GM21529 (cell line): ENCODE measurements at regions not wholly inside any gene's neighbourhood (a gene's known extent, or its start where the extent isn't known, plus 50 kb on each side); places are given as distances from the start of the nearest gene placed in this dataset.
"Not testable (repeated sequence)": the region's sequence is repeated elsewhere in the genome, so short reads cannot be mapped to it uniquely, and the experiment has no call there.

Source experiments
- ATAC-seq: cut with Tn5 transposase; IDR thresholded peaks from one replicate; pipeline ENCODE4 v1.9.1; 2021; ENCODE audit not compliant: unreplicated experiment

DNA sequence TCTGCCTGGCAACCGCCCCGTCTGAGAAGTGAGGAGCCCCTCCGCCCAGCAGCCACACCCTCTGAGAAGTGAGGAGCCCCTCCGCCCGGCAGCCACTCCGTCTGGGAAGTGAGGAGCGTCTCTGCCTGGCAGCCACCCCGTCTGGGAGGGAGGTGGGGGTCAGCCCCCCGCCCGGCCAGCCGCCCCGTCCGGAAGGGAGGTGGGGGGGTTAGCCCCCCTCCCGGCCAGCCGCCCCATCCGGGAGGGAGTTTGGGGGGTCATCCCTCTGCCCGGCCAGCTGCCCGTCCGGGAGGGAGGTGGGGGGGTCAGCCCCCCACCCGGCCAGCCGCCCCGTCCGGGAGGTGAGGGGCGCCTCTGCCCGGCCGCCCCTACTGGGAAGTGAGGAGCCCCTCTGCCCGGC is 269.0 kb downstream of the FAM72C start:
- ATAC-seq: not testable (repeated sequence)

DNA sequence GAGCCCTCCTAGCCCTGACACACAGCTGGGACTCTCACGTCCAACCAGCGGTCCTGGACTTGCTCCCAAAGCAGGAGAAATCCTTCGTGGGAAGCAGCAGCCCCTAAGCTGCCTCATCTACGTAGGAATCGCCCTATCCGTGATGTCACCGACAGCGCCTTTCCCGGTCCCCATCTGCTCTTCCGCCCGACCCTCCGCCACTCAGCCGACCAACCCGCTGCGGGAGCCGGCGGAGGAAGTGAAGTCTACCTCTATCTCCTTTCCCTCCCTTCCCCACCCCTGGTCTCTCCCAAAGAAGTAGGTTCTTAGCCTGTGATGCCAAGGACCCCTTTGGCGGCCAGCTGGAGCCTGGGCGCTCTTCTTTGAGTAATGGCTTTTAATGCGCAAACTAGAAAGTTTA is 272.1 kb downstream of the FAM72C start:
- no peak for ATAC-seq

DNA sequence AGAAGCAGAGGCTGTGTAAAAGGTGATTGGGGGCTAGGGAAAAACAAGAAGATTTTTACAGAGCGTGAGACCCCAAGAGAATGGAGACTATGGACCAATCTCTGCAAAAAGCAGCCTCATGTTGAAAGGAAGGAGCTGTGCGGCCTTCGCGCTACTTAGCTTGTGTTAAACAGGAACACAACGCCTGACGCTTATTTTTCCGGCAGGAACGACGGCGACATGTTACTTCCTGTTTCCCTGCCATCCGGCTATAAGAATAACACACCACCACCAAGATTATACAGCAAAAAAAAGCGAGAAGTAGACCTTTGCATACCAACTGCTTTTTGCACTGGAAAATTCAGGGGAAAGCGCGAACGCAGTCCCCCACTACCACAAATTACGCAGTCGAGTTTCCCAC is 272.7 kb downstream of the FAM72C start:
- no peak for ATAC-seq

DNA sequence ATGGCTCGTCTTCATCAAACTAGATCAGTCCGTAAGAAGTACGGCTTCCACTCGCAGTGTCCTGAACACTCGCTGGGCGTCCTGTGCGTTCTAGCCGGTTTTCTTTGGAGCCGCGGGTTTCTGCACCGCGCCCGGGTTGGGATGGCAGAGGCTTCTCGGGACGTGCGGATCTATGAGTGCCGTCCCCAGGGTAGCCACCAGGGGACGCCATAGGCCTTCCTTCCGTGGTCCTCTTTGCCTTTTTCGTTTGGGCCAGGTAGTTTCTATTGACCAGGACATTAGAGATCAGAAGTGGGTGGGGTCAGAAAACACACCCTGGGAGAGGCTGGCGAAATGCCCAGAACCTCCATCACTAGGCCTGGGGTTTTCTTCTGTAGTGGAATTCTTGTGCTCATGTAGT is 273.8 kb downstream of the FAM72C start:
- ATAC-seq: no peak

DNA sequence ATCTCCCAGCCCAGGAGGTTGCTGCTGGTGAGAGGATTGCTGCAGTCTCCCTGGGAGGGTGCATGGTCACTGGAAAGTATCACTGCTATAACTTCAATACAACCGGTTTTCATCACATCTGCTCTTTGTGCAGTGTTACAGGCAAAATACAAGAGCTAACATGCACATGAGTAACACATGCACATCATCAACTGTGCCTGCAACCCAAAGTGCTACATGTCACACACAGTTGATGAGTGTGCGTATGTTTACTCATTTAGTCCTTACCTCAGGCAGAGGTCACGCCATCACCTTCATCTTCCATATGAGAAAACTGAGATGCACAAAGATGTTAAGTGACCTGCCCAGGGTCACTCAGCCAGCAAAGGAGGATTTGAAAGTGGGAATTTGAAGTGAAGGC is 277.7 kb downstream of the FAM72C start:
- no peak for ATAC-seq

DNA sequence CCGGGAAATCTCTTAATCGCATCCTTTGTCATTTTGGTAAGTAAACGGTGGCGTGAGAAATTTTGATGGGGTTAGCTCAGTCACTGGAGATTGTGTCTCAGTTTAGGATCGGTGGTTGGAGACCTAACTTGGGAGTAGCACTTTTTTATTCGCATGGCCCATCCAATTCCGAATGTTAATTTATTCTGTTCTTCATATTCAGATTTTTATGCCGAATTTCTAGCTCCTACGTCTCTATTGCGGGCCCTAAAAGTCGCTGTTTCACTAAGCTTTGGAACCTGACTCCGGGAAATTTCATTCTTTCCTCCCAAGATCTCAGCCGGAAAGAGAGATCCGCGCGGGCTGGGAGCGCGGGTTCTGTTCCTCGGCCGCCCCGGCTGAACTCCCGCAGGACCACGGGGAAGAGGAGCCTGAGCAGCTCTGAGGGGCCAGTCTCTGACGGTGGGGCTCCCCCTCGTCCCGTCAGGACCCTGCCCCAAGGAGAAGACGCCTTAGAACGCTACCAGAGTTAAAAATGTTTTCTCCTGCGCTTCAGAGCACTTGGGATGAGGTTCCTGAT is 279.7 kb downstream of the FAM72C start:
- ATAC-seq: no peak

DNA sequence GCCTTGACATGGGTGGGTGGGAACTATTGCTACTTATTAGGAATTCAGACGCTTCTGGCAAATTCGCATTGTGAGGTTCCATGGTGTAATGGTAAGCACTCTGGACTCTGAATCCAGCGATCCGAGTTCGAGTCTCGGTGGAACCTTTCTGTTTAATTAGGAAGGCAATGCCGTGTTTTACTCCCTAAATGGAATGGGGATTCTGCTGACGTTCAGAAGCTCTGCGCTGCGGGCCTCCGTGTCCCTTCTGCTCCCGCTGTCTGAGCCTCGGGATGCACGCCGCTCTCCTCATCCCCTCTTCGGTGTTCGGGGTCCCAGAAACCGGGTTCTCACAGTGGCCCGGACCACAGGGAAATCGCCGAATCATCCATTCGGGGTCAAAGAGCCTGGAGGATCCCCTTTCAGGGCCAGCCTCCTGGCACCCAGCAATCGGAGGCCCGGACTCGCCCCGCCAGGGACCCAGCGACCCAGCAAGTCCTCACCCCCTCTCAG is 280.3 kb downstream of the FAM72C start:
- ATAC-seq: no peak

DNA sequence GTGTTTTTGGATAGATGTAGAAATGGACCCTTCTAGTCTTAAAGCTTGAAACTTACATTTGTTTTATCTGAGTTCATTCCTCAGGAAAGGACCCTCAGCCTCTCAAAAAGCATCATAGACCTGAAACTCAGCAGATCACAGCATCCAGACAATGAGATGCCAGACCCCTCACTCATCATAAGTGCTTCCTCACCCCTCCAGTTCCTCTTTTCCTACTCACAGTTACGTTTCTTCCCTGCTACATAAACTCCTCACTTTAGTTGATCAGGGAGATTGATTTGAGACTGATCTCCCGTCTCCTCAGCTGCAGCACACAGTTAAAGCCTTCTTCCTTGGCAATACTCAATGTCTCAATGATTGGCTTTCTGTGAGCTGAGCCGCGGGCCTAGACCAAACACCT is 282.0 kb downstream of the FAM72C start:
- ATAC-seq: no peak

DNA sequence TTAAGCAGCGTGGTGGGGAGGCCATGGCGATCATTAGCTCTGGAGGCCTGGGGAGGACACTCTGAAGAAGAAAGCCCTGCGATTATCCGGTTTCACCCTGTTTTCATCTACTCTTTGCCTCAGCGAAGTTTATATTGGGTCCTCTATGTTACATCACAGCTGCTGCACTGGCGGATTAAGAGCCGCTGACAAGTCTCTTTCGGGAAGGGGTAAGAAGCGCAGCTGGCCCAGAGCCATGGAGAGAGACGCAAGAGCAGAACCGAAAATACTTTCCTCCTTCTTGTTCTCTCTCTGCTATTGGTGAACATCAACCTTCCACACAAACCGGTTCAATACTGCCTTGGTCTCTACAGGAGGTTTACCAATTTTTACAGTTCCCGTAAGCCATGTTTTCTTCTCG is 291.5 kb downstream of the FAM72C start:
- no peak for ATAC-seq

DNA sequence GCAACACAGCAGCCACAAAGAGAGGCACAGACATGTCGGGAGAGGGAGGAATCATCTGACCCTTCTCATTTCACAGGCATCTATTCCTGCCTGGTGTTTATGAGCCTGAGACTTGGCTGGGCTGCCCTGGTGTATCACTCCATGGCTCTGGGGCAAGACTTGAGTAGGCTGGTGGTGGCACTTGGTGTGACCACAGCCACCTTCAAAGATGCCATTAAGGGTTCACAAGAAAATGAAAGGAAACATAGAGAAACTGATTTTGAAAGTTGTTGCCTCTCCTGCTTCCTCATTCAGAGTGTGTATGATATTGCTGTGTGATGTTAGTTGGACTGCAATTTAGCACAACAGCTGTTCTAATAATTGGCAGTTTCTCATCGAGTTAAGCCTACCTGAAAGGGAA is 298.8 kb downstream of the FAM72C start:
- ATAC-seq: no peak

DNA sequence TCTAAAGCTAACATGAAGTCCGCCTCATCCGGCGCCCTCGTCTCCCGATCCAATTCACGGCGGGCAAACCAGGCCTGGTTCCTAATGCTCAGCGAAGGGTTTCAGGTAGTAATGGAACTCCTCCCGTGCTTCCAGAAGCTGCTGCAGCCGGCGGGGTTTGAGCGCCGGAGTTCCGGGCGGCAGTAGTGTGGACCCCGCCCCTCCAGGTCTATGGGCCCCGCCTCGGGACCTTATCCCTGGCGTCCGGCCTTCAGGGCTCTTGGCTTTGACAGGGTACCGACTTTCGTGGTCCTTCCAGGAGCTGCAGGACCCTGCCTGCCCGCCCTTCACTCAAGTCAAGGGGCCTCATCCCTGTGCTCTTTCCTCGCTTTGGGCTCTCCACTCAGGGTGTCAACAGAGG is 304.1 kb downstream of the FAM72C start:
- no peak for ATAC-seq

DNA sequence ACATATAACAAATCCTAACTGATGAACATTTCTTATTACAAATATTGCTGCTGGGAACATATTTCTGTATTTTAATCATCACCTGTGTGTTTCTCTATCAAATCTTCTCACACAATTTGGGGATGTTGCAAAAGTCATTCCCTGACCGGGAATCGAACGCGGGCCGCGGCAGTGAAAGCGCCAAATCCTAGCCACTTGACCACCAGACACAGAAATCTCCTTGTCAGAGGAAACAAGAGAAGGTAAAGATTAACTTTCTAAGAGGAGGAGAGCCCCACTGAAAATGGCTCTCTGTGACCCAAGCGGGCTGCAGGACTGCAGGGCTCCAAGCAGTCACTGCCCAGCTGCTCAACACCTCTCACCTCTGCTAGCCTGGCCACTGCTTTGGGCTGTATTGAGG is 304.9 kb downstream of the FAM72C start:
- no peak for ATAC-seq

DNA sequence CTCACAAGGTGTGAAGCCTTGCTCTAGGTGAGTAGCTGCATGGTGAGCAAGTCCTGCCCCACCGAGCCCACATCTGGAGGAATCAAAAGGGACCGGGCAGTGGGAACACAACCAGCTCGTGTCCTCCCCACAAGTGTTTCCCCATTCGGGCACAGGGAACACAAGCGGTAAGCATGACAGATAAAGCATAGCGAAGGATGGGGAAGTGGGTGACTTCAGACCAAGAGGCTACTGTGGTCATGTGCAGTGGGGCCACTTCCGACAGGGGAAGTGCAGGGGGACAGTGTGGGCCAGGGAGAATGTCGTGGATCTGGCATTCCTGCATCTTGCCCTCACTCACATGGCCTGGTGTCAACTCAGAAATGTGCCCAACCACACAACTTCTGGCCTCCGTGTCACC is 306.2 kb downstream of the FAM72C start:
- ATAC-seq: no peak

DNA sequence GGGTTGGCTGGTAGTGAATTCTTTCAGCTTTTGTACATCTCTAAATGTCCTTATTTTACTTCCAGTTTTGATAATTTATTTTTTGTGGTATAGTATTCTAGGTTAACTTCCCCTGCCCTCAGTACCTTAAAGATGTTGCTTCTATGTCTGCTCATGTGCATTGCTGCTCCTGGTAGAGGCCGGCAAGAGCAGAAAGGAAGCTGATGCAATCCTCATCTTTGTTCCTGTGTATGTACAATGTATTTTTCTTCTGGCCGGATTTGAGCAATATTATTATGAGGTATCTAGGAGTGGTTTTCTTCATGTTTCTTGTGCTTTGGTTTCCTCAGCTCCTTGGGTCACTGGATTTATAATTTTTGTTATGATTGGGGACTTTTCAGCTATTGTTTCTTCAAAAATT is 308.7 kb downstream of the FAM72C start:
- ATAC-seq: not testable (repeated sequence)

DNA sequence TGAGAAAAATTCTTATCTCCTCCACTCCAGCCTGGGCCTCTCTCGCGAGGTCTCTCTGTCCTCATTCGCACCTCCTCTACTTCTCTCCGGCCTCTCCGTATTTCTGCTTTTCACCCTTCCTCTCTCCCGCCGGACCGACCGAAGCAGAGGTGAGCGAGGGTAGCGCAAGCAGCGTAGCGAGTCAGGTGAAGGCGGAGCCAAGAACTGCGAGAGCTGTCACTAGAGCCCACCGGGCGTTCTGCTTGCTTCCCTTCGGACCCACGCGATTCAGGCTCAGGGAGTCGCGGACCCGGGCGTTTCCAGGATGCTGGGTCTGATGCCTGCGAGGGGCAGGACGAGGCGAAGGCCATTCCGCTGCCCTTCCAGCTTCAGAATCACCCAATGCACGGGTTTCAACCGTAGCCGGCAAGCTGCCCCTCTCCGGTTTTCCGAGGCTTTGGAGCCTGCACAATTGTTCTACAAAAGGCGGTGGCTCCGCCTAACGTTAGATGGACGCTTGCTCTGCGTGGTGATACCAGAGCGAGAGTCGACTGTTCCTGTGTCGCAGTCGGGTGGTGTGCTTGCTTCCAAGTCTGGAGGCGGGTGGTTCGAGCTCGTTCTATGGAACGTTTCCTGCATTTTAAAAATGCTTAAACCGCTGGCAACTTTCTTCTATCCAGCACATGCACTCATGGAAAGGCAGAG is 310.2 kb downstream of the FAM72C start:
- no peak for ATAC-seq

DNA sequence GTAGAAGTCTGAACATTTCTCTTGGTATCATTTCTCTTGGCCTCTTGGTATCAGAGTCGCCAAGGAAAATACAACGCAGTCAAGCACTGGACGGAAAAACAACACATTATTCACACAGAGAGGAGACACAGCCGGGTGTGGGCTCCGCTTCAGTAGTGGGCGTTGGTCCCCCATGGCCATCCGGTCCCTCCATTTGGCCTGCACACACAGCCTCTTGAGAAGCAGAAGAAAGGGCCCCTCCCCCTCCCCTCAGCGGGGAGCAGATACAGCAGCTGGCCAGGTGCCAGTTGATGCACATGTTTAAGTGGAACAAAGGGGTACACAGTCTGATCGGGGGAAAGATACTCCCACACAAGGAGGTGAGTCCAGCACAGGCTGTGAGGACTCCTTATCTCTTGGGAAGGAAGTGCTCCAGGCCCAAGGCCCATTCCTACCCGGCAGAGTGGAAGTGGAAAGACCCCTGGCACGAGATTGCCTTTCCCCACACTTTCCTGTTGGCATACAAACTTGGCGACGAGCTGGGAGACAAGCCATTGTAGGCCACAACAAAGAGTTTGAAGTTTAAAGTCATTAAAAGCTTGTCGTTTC is 311.3 kb downstream of the FAM72C start:
- ATAC-seq: no peak

DNA sequence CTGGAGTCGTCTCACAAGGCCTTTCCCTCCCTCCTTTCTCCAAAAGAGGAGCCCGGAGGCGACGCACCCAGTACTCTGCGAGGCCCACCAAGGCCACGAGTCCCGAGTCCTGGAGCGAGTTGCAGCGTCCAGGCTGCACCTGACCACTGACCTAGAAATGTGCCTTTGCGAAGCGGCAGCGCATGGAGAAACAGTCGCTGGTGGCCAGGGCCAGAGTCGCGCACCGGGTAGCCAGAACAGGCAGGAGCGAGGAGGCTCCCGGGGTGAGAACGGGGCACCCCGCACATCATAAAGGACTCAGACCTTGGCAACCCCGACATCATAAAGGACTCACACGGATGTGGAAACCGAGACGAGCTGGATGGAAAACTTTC is 318.4 kb downstream of the FAM72C start:
- no peak for ATAC-seq

DNA sequence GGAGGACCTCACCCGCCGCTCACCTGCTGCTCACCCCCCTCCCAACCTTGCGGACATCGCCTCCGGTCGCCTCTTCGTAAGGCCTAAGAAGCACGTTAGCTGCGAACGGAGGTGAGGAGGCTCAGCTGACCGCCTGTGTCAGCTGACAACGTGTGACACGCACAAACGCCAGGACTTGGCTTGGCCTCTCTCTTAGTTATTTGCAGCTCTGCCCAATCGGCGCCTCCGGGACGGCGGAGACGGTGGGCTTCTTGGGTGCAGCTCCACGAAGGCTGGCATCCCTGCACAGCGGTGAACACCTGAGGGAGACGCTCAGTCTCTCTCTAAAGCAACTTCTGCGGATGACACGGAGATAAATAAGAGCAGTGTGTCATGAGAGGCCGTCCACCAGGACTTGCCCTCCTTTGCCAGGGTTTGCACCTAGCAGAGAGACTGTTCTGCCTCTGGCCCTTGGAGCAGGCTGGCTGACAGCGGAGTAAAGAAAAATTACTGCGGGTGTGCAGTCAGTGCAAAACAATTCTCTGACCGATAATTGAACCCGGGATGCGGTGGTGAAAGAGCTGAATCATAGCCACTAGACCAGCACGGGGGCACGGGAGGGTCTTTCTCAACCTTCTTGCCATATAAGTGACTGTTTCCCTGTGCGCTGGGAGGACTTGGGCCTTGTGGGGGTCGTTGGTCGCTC is 318.9 kb downstream of the FAM72C start:
- no peak for ATAC-seq

DNA sequence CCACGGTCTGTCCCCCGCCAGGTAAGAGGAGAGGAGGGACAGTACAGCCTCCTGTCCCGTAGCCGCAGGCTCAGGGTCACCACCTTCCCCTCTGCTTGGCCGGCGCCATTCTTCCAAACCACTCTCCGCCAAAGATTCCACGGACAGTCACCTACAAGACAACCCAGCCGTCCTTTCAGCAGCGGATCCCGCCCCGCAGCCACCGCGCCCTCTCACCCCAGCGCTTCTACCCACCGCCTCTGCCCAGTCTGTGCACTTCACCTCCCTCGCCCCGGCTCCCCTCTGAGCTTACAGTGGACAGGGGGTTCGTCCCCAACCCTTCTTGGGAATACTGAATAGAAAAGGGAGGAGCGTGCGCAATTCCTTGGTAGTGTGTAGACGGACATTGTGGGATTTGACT is 319.6 kb downstream of the FAM72C start:
- no peak for ATAC-seq

DNA sequence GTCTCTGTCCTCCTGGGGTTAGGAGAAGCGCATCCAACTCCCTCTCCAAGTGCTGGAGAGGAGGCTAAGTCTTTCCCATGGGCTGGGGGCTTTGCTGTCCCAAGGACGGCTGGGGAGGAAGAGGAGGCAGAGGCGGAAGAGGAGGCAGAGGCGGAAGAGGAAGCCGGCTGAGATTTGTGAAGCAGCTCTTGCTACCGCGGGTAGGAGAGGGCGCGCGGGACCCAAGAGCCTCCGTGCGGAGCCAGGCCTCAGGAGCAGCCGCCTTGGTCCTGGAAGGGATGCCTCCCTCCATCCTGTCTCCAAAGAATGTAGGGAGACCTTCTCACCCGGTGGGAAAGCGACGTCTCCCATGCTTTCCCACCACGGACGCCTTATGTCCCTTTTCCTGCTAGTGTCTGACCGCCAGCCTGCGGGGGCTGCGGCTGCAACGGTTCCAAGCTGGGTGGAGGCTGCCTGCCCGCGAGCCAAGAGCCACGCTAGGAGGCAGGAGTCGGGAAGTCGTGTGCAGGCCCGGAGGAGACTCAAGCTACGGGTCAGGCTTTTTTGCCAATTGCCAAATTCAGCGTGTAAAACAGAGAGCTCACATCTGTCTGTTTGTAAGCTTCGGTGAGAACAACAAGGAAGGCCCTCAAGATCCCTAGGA is 320.3 kb downstream of the FAM72C start:
- ATAC-seq: no peak

DNA sequence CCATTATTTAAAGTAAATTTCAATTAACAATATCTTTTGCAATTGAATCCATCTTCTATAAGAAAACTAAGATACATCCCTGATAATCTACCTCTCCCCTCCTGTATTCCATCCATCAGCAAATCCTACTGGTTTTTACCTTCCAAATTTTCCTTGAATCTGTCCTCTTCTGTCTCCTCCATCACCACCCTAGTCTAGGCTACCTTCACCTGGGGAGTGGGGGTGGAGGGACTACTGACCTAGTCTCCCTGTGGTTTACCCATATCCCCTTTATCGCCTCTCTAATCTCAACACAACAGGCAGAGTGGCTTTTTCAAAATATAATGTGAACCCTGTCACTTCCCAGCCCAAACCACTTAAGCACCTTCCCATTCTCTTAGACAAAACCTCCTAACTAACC is 327.8 kb downstream of the FAM72C start:
- ATAC-seq: not testable (repeated sequence)
